ENCODE measurements at regions not wholly inside any gene's neighbourhood (a gene's known extent, or its start where the extent isn't known, plus 50 kb on each side); places are given as distances from the start of the nearest gene placed in this dataset.

GRCh38 chr10:10778959-10779358, 238.7 kb upstream of the CELF2 start:
- Histone ChIP-seq H3K4me1 (ENCODE audit: insufficient read depth, low read length, severe bottlenecking) (no peaks in the 10 kb centered on the region), H3K9me2 (ENCODE audit: low read depth, low read length) (no peaks in the 10 kb centered on the region), H2AFZ (ENCODE audit: low read length) (no peak overlapping the region), H3F3A (ENCODE audit: insufficient read depth, low read length) (no peaks in the 10 kb centered on the region), H3K4me3 (ENCODE audit: low read depth, low read length, poor library complexity, severe bottlenecking) (no peak overlapping the region), H3K9me3 (ENCODE audit: low read length) (no peaks in the 10 kb centered on the region), H3K36me3 (ENCODE audit: insufficient read depth, low read length) (no peaks in the 10 kb centered on the region), H3K4me2 (ENCODE audit: low read length) (no peak overlapping the region), H3K27me3 (ENCODE audit: insufficient read depth, low read length) (no peaks in the 10 kb centered on the region), H3K9ac (ENCODE audit: low read length) (no peak overlapping the region), H3K79me2 (ENCODE audit: insufficient read depth, low read length) (no peaks in the 10 kb centered on the region), H4K20me1 (ENCODE audit: insufficient read depth, low read length) (no peaks in the 10 kb centered on the region), H3K27ac (ENCODE audit: low read depth, low read length, poor library complexity, severe bottlenecking) (no peak overlapping the region)
- TF ChIP-seq CTCF (IDR thresholded peaks at IDR 0.05; ENCODE audit: low read length) (no peak), EZH2 (IDR thresholded peaks at IDR 0.05; ENCODE audit: borderline replicate concordance, low read length) (no peak)

DNA sequence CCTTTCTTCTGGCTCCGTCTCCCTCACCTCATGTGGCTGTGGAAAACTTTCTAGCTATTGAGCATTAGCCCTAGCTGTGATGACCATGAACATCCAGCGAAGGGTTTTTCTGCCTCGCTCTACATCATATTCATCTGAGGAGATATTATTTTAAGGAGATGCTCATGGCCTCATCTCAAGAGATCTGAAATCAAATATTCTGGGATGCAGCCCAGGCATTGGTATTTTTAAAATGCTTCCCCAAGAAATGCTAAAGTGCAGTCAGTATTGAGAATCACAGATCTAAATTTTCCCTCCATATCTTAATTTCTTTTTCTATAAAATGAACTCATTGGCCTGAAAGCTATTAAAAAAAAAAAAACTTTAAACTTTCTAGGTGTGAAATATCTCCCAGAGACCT, 238.2 kb upstream of the CELF2 start:
- H3K9me3 ChIP-seq (ENCODE audit: low read length) = no peaks in the 10 kb centered on the region
- no peaks in the 10 kb centered on the region for H3K9me2 ChIP-seq (ENCODE audit: low read depth, low read length)
- no peak overlapping the region for H3K4me2 ChIP-seq (ENCODE audit: low read length)
- H3K4me3 ChIP-seq (ENCODE audit: low read depth, low read length, poor library complexity, severe bottlenecking) = no peak overlapping the region
- no peaks in the 10 kb centered on the region for H3K79me2 ChIP-seq (ENCODE audit: insufficient read depth, low read length)
- H4K20me1 ChIP-seq (ENCODE audit: insufficient read depth, low read length) = no peaks in the 10 kb centered on the region
- H3F3A ChIP-seq (ENCODE audit: insufficient read depth, low read length) = no peaks in the 10 kb centered on the region
- H3K9ac ChIP-seq (ENCODE audit: low read length) = no peak overlapping the region
- TF ChIP-seq CTCF (IDR thresholded peaks at IDR 0.05; ENCODE audit: low read length) (no peak), EZH2 (IDR thresholded peaks at IDR 0.05; ENCODE audit: borderline replicate concordance, low read length) (no peak)
- H3K36me3 ChIP-seq (ENCODE audit: insufficient read depth, low read length) = no peaks in the 10 kb centered on the region
- no peaks in the 10 kb centered on the region for H3K27me3 ChIP-seq (ENCODE audit: insufficient read depth, low read length)
- no peak overlapping the region for H3K27ac ChIP-seq (ENCODE audit: low read depth, low read length, poor library complexity, severe bottlenecking)
- H2AFZ ChIP-seq (ENCODE audit: low read length) = no peak overlapping the region
- H3K4me1 ChIP-seq (ENCODE audit: insufficient read depth, low read length, severe bottlenecking) = no peaks in the 10 kb centered on the region

DNA sequence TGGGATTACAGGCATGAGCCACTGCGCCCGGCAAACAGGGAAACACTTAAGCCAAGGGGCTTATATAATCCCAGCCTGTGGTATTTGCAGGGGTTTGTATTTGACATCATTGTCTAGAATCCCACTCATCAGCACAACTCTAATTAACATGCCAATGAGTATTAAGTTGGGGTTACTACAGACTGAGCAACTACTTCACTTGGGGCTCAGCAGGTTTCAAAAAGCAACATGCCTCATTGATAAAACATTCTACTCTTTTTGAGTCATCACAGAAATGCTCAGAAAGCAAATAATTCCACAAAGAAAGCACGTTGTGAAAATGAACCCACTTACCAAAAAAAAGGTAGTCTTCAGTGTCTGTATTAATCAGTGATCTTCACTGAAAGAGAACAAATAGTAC, 236.9 kb upstream of the CELF2 start:
- Histone ChIP-seq H4K20me1 (ENCODE audit: insufficient read depth, low read length) (no peaks in the 10 kb centered on the region), H3K36me3 (ENCODE audit: insufficient read depth, low read length) (no peaks in the 10 kb centered on the region), H3K27ac (ENCODE audit: low read depth, low read length, poor library complexity, severe bottlenecking) (no peak overlapping the region)

More for the DNA sequence above, 236.9 kb upstream of the CELF2 start:
- no peak overlapping the region for H2AFZ ChIP-seq (ENCODE audit: low read length)
- no peaks in the 10 kb centered on the region for H3K9me2 ChIP-seq (ENCODE audit: low read depth, low read length)
- H3F3A ChIP-seq (ENCODE audit: insufficient read depth, low read length) = no peaks in the 10 kb centered on the region
- H3K27me3 ChIP-seq (ENCODE audit: insufficient read depth, low read length) = no peaks in the 10 kb centered on the region
- no peaks in the 10 kb centered on the region for H3K9me3 ChIP-seq (ENCODE audit: low read length)
- H3K9ac ChIP-seq (ENCODE audit: low read length) = no peak overlapping the region
- TF ChIP-seq EZH2 (IDR thresholded peaks at IDR 0.05; ENCODE audit: borderline replicate concordance, low read length) (no peak), CTCF (IDR thresholded peaks at IDR 0.05; ENCODE audit: low read length) (no peak)
- no peaks in the 10 kb centered on the region for H3K4me1 ChIP-seq (ENCODE audit: insufficient read depth, low read length, severe bottlenecking)
- H3K4me2 ChIP-seq (ENCODE audit: low read length) = no peak overlapping the region
- no peaks in the 10 kb centered on the region for H3K79me2 ChIP-seq (ENCODE audit: insufficient read depth, low read length)
- no peak overlapping the region for H3K4me3 ChIP-seq (ENCODE audit: low read depth, low read length, poor library complexity, severe bottlenecking)
